D721Med (cell line): ENCODE measurements at regions not wholly inside any gene's neighbourhood (a gene's known extent, or its start where the extent isn't known, plus 50 kb on each side); places are given as distances from the start of the nearest gene placed in this dataset.

Source experiments
- DNase-seq: peaks from one replicate; pipeline ENCODE4 v3.0.0; 2011; ENCODE audit warnings: low spot score; ENCODE audit not compliant: insufficient read length
- FAIRE-seq: peaks from 2 replicates; lab custom pipeline; 2011; peaks lifted over from hg19 to GRCh38; lab: Jason Lieb, UNC
- TF ChIP-seq, protein P1 (sequence below): IDR thresholded peaks from 2 replicates; pipeline ENCODE4 v1.5.1; 2012; ENCODE audit warnings: mild to moderate bottlenecking, control low read depth; ENCODE audit not compliant: insufficient read depth; ENCODE audit errors: missing control alignments

DNA sequence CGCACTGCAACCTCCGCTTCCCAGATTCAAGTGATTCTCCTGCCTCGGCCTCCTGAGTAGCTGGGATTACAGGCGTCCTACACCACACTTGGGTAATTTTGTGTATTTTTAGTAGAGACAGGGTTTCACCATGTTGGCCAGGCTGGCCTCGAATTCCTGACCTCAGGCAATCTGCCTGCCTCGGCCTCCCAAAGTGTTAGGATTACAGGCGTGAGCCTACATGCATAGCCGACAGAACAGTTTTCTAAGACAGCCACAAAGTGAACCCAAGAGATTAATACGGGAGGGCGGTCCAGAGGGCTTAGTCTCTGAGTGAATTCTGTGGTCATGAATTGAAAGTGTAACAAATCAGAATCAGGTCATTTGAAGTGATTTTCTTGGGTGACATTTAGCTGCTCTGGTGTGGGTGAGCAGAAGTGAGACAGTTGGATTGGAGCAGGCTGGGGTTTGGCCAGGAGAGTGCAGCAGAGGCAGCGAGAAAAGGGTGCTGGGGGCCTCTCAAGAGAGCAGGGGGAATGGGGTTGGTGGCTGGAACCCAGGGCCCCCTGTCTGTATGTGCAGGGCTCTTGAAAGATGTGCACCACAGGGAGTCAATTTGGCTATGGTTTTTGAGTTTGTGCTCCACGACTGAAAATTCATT, 231.4 kb upstream of the WSCD1 start:
- TF ChIP-seq, protein P1, sequence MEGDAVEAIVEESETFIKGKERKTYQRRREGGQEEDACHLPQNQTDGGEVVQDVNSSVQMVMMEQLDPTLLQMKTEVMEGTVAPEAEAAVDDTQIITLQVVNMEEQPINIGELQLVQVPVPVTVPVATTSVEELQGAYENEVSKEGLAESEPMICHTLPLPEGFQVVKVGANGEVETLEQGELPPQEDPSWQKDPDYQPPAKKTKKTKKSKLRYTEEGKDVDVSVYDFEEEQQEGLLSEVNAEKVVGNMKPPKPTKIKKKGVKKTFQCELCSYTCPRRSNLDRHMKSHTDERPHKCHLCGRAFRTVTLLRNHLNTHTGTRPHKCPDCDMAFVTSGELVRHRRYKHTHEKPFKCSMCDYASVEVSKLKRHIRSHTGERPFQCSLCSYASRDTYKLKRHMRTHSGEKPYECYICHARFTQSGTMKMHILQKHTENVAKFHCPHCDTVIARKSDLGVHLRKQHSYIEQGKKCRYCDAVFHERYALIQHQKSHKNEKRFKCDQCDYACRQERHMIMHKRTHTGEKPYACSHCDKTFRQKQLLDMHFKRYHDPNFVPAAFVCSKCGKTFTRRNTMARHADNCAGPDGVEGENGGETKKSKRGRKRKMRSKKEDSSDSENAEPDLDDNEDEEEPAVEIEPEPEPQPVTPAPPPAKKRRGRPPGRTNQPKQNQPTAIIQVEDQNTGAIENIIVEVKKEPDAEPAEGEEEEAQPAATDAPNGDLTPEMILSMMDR, result no peak
- DNase-seq (no peak), FAIRE-seq (no peak)

DNA sequence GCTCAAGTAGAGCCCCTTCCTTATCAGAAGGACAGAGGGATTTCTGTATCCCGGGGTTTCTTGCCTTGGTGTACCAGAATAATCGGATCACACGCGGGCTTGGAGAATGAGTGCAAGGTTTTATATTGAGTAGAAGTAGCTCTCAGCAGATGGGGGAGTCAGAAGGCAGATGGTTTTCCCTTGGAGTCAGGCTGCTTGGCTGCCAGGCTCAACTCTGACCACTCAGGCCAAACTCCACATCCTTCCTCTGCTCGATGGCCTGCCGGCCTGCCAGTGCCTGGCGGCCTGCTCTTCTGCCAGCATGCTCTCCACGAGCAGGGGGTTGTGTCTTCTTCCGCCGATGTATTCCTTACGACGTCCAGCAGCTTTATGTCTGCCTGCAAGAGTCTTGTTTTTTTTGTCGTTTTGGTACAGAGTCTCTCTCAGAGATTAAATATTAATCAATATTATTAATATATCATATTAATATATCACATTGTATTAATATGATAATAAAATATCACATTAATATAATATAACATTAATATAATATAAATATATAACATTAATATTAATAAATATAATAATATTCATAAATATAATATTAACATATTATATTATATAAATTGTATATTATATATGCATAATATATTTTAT, 229.2 kb upstream of the WSCD1 start:
- DNase-seq (no peak), FAIRE-seq (no peak)
- TF ChIP-seq, protein P1, result no peak

DNA sequence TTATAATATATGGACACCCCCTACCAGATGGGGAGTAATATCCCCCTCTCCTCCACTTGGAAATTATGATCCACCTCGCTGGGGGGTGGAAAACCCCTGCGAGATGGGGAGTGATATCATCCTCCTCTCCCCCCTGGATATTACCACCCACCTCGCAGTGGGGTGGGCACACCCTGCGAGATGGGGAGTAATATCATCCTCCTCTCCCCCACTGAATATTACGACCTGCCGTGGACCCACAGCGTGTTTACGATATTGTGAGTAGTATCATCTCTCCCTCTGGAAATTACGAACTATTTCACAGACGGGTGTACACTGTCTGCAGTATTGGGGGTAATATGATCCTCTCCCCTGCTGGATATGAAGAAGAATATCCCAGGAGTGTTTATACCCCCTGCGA, 228.3 kb upstream of the WSCD1 start:
- FAIRE-seq, result no peak
- DNase-seq, result no peak
- TF ChIP-seq, protein P1, result no peak

DNA sequence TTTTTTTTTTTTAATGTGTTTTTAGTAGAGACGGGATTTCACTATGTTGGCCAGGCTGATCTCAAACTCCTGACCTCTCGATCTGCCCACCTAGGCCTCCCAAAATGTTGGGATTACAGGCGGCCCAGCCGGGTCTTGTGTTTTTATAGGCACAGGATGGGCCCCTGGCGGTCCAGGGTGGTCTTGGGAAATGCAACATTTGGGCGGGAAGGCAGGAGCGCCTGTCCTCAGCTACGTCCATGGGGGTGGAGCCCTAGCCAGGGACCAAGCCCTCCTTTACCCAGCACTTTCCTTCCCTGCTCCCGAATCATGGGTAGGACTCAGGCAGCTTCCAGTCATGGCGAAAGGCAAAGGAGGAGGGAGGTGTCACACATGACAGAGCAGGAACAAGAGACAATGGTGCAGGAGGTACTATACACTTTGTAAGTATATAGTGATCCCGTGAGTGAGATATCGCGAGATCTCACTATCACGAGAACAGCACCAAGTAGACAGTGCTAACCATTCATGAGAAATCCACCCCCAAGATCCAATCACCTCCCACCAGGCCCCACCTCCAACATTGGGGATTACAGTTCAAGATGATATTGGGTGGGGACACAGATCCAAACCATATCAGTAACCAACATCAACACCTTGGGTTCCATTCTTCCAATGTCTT, 226.7 kb upstream of the WSCD1 start:
- DNase-seq, result no peak
- FAIRE-seq, result no peak
- TF ChIP-seq, protein P1, result no peak

DNA sequence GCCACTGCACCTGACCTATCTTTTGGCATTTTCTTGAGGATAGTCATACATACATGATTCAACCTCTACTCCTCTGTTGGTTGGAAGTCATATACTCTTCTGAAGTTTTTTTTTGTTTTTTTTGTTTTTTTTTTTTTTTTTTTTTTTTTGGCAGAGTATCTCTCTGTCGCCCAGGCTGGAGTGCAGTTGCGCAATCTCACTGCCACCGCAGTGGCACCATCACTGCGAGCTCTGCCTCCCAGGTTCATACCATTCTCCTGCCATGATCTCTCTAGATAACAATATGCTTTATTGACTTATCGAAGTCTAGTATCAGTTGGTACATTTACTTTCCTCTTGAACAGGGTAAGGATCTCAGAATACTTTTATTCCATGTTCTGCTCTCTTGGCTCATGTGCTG, 224.2 kb upstream of the WSCD1 start:
- FAIRE-seq (no peak), DNase-seq (no peak)
- TF ChIP-seq, protein P1, result no peak

DNA sequence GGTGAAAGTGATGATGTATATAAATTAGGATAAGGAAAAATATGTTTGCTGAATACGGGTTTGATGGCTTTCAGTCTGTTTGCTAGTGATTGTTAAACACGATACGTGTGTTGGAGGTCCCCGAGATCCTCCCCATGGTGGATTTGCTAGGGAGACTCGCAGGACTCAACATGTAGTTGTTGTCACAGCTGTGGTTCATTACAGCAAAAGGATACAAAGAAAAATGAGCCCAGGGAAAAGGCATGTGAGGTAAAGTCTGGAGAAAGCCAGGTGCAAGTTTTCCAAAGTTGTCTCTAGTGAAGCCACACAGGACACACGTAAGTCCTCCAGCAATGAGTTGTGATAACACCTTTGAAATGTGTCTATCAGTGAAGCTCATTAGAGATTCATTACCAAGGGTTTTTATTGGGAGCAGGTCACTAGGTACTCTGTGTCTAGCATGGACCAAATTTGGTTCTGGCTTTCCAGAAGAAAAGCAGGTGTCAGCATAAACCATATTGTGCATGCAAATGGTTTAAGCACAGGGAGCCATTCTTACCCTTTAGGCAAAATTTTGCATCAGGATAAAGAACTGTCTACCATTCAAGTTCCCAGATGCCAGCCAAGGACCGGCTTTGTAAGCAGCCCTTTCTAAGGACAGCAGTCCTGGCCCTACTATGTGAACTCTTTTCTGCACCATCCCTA, 215.2 kb upstream of the WSCD1 start:
- TF ChIP-seq, protein P1, result no peak
- FAIRE-seq (no peak), DNase-seq (no peak)
